Astrocyte of the spinal cord (primary cell): ENCODE measurements at regions not wholly inside any gene's neighbourhood (a gene's known extent, or its start where the extent isn't known, plus 50 kb on each side); places are given as distances from the start of the nearest gene placed in this dataset.

Experiments
- DNase-seq: peaks from one replicate; pipeline ENCODE4 v3.0.0; 2011; ENCODE audit warnings: low read depth, low spot score
- H3K4me3 ChIP-seq: 2 replicates; pipeline ENCODE4 v1.5.1; 2011; ENCODE audit warnings: low read depth, mild to moderate bottlenecking, low read length, moderate library complexity
- CTCF ChIP-seq: IDR thresholded peaks from 2 replicates; pipeline ENCODE4 v1.5.1; 2012; ENCODE audit warnings: low read depth, mild to moderate bottlenecking, low read length, inconsistent platforms
- in situ Hi-C: cut with HindIII; loops from 2 replicates; pipeline ENCODE4 v1.10.0; 2017; ENCODE audit warnings: low sequenced_read_pairs

GRCh38 chr18:73944715-73945114, 202.9 kb downstream of the FBXO15 start:
- DNase-seq = no peak
- H3K4me3 ChIP-seq = no peak overlapping the region
- TF ChIP-seq CTCF = no peak
- in situ Hi-C loops = no loop called here

DNA sequence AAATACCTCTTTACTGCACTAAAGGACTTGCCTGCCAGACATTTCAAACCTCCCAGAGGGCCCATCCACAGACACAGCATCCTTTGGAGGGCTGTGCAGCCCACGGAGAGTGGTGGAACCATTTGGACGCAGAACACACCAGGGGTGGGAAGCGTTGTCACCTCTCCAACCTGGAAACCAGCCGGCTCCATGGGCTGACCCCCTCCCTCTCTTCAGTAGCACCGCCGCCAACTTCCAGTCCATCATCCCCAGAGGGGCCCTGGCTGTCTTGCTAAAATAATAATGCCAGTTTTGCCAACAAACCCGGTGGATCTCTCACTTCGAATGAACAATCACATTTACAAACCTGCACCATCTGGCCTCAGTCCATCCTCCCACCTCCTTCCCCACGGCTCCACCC, 203.9 kb downstream of the FBXO15 start:
- no peak overlapping the region for H3K4me3 ChIP-seq
- in situ Hi-C loops = no loop called here
- no peak for TF ChIP-seq CTCF
- DNase-seq = no peak

DNA sequence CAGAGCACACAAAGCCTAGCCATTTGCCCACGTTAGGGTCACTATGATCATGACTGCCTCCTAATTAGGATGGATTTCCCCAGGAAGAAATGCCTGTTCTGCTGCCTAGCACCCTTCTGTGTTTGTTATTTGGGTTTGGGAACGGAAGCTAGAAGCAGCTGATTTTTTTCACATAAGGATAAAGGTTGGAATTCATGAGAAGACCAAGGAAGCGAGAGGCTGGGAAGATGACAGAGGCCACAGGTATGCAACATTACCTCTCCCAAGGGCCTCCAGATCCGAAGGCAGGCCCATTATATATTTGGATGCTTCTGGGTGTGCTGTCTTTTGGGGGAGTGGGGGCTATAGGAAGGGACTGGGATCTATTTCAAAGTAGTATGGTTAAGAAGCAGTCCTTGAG, 204.7 kb downstream of the FBXO15 start:
- DNase-seq = no peak
- no peak for TF ChIP-seq CTCF
- in situ Hi-C loops = no loop called here
- no peak overlapping the region for H3K4me3 ChIP-seq

GRCh38 chr18:73942081-73942625, 205.5 kb downstream of the FBXO15 start:
- H3K4me3 ChIP-seq = no peak overlapping the region
- in situ Hi-C loops = no loop called here
- TF ChIP-seq CTCF = no peak
- no peak for DNase-seq

DNA sequence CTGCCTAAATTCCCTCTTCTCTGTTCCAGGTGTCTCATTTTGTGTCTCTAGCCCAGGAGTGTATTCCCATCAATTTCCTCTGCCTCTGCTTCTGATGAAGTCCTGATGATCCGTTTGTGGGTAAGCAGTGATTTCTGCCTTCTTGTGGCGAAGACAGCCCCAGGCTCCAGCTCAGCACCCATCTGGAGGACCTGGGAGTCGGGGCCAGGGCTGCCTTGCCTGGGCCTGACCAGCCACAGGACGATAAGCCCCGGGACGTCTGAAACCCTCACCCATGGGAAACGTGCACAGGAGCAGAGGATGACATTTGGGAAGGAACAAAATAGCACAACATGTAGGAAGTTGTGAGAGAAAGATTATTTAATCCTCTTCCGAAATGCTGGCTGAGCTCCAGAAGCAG, 206.9 kb downstream of the FBXO15 start:
- DNase-seq = no peak
- in situ Hi-C loops = no loop called here
- no peak for TF ChIP-seq CTCF
- H3K4me3 ChIP-seq = no peak overlapping the region

DNA sequence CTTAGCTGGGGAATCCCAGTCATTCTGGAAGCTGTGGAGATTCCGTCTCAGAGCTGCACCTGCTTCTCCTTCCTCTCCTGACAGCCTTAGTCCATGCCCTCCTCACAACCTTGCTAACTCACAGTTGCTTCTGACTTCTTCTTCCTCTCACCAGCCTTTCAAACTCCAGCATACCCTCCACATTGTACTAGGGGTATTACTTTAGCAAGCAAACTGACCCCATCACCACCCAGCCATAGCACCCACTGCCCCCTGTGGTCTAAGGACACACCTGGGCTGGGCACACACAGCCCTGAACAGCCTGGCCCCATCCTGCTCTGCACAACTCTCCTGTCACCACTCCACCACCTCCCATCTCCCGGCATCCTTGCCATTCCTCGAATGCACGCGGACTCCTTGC, 208.2 kb downstream of the FBXO15 start:
- no peak for TF ChIP-seq CTCF
- no peak overlapping the region for H3K4me3 ChIP-seq
- in situ Hi-C loops = no loop called here
- no peak for DNase-seq

GRCh38 chr18:73933685-73934084, 213.9 kb downstream of the FBXO15 start:
- H3K4me3 ChIP-seq = no peak overlapping the region
- no peak for DNase-seq
- in situ Hi-C loops = no loop called here
- no peak for TF ChIP-seq CTCF
